Endothelial cell of umbilical vein (primary cell): ENCODE measurements at regions not wholly inside any gene's neighbourhood (a gene's known extent, or its start where the extent isn't known, plus 50 kb on each side); places are given as distances from the start of the nearest gene placed in this dataset.

Experiments
- BruUV-seq: library from RNA; stranded (reverse); fragments of 400-500 nt; replicated peaks from 2 replicates; lab custom pipeline; 2021; lab: Mats Ljungman, UMichigan
- CTCF ChIA-PET: fragments of 300-600, 350-600 bp; sonication (Branson Sonifier 250); formaldehyde crosslinking; loops from one replicate; lab custom pipeline; 2021; ENCODE audit warnings: antibody characterized with exemption, inconsistent platforms; lab: Charles Lee
- POLR2A ChIA-PET: fragments of 300-600, 350-600 bp; sonication (Branson Sonifier 250); formaldehyde crosslinking; loops from one replicate; lab custom pipeline; 2021; ENCODE audit warnings: antibody characterized with exemption, inconsistent platforms; lab: Charles Lee
- DNase-seq: peaks from one replicate; pipeline ENCODE4 v3.0.0-alpha.2; 2011; ENCODE audit warnings: low read depth, low spot score
- FAIRE-seq: peaks from 2 replicates; lab custom pipeline; 2011; peaks lifted over from hg19 to GRCh38; lab: Jason Lieb, UNC
- H2AFZ ChIP-seq: 2 replicates; pipeline ENCODE4 v1.6.0; 2012; ENCODE audit warnings: low read depth, low read length, control low read depth, inconsistent platforms
- H3K27ac ChIP-seq: 2 replicates; pipeline ENCODE4 v1.5.1; 2011; ENCODE audit warnings: low read depth, mild to moderate bottlenecking, control low read depth, low read length, moderate library complexity; ENCODE audit not compliant: insufficient read depth
- H3K27me3 ChIP-seq, 2 experiments: 2 replicates each; pipeline versions ENCODE4 v1.6.0 to v1.6.1; 2011; ENCODE audit warnings: low read length in 2 of 2, mixed read lengths in 1 of 2; ENCODE audit not compliant: control insufficient read depth in 2 of 2, insufficient read depth in 2 of 2
- H3K36me3 ChIP-seq, 2 experiments: 2 replicates in 1 of 2; 3 replicates in 1 of 2; pipeline ENCODE4 v1.5.1; 2011; ENCODE audit warnings: low read length in 2 of 2, mild to moderate bottlenecking in 1 of 2, moderate library complexity in 1 of 2; ENCODE audit not compliant: control insufficient read depth in 2 of 2, insufficient read depth in 2 of 2; ENCODE audit errors: extremely low read depth in 1 of 2
- H3K4me1 ChIP-seq: 3 replicates; pipeline ENCODE4 v1.5.1; 2011; ENCODE audit warnings: mild to moderate bottlenecking, low read length; ENCODE audit not compliant: control insufficient read depth, insufficient read depth; ENCODE audit errors: extremely low read depth
- H3K4me2 ChIP-seq: 2 replicates; pipeline ENCODE4 v1.6.1; 2011; ENCODE audit warnings: low read length, control low read depth, mixed read lengths; ENCODE audit not compliant: insufficient read depth
- H3K4me3 ChIP-seq, 3 experiments: fragments of 200-600 bp in 1 of 3; sonication (generic), shearing (Covaris generic) in 1 of 3; replicated peaks in 1 of 3; 2 replicates each; pipeline ENCODE4 v1.5.1; 2011 to 2016; ENCODE audit warnings: control low read depth in 3 of 3, low read length in 3 of 3, mild to moderate bottlenecking in 2 of 3, inconsistent platforms in 1 of 3, low read depth in 1 of 3, moderate library complexity in 1 of 3; ENCODE audit not compliant: insufficient read depth in 1 of 3
- H3K79me2 ChIP-seq: 2 replicates; pipeline ENCODE4 v1.6.0; 2012; ENCODE audit warnings: low read length, inconsistent platforms; ENCODE audit not compliant: control insufficient read depth, insufficient read depth
- H3K9ac ChIP-seq: replicated peaks from 2 replicates; pipeline ENCODE3; 2011; ENCODE audit warnings: low read length, control low read depth; ENCODE audit not compliant: insufficient read depth; ENCODE audit errors: extremely low read depth
- H3K9me1 ChIP-seq: replicated peaks from 3 replicates; pipeline ENCODE4 v1.6.0; 2011; ENCODE audit warnings: mild to moderate bottlenecking, low read length; ENCODE audit not compliant: control insufficient read depth, insufficient read depth; ENCODE audit errors: extremely low read depth
- H3K9me3 ChIP-seq: replicated peaks from 2 replicates; pipeline ENCODE4 v1.5.1; 2012; ENCODE audit warnings: low read length, inconsistent platforms; ENCODE audit not compliant: control insufficient read depth, insufficient read depth
- H4K20me1 ChIP-seq: replicated peaks from 2 replicates; pipeline ENCODE3; 2011; ENCODE audit warnings: mild to moderate bottlenecking, low read length; ENCODE audit not compliant: control insufficient read depth, insufficient read depth; ENCODE audit errors: extremely low read depth
- EZH2 ChIP-seq: IDR thresholded peaks from 2 replicates; pipeline ENCODE4 v1.6.1; 2012; ENCODE audit warnings: borderline replicate concordance, low read depth, mild to moderate bottlenecking, moderate library complexity, low read length, inconsistent platforms; ENCODE audit not compliant: severe bottlenecking
- FOS ChIP-seq: IDR thresholded peaks from 2 replicates; pipeline ENCODE4 v1.6.1; 2011; ENCODE audit warnings: mild to moderate bottlenecking, low read length, moderate library complexity, borderline replicate concordance; ENCODE audit not compliant: insufficient read depth
- GATA2 ChIP-seq: IDR thresholded peaks from 2 replicates; pipeline ENCODE4 v1.7.0; 2011; ENCODE audit warnings: low read depth, mild to moderate bottlenecking, moderate library complexity, mixed read lengths, low read length; ENCODE audit not compliant: insufficient read length, insufficient read depth
- JUN ChIP-seq: IDR thresholded peaks from 2 replicates; pipeline ENCODE4 v1.6.1; 2011; ENCODE audit warnings: borderline replicate concordance, low read depth; ENCODE audit not compliant: insufficient read length, insufficient read depth
- MYC ChIP-seq: IDR thresholded peaks from one replicate; pipeline ENCODE4 v1.6.1; 2011; ENCODE audit warnings: mild to moderate bottlenecking, low read depth, low read length
- POLR2A ChIP-seq: IDR thresholded peaks from 2 replicates; pipeline ENCODE4 v1.6.1; 2012; ENCODE audit warnings: low read depth, mild to moderate bottlenecking, control low read depth, low read length
- POLR2AphosphoS5 ChIP-seq: IDR thresholded peaks from 2 replicates; pipeline ENCODE4 v1.6.1; 2012; ENCODE audit warnings: low read depth, mild to moderate bottlenecking, control low read depth, low read length, moderate library complexity; ENCODE audit not compliant: insufficient read depth
- dilution Hi-C: fragments of 300-500 bp; cut with MboI; formaldehyde crosslinking; loops from one replicate; pipeline ENCODE4 v1.15.0; 2019; ENCODE audit warnings: low sequenced_read_pairs; ENCODE audit not compliant: extremely low pct_ligation_motif_present
- intact Hi-C: fragments of 100-400 bp; cut with micrococcal nuclease; formaldehyde crosslinking; loops from one replicate; pipeline ENCODE4 v1.10.0; 2022
- TF ChIP-seq, protein P1 (sequence below): IDR thresholded peaks from 2 replicates; pipeline ENCODE4 v1.6.1; 2011; ENCODE audit not compliant: insufficient read depth, insufficient read length
- TF ChIP-seq, protein P2 (sequence below), 2 donors: IDR thresholded peaks; 1 replicate in 1 of 2; 2 replicates in 1 of 2; pipeline ENCODE4 v1.5.1; 2011; ENCODE audit warnings: low read length in 2 of 2, mild to moderate bottlenecking in 2 of 2, moderate library complexity in 2 of 2, control low read depth in 1 of 2, inconsistent platforms in 1 of 2, low read depth in 1 of 2; ENCODE audit not compliant: insufficient read depth in 1 of 2; ENCODE audit errors: extremely low read depth in 1 of 2

DNA sequence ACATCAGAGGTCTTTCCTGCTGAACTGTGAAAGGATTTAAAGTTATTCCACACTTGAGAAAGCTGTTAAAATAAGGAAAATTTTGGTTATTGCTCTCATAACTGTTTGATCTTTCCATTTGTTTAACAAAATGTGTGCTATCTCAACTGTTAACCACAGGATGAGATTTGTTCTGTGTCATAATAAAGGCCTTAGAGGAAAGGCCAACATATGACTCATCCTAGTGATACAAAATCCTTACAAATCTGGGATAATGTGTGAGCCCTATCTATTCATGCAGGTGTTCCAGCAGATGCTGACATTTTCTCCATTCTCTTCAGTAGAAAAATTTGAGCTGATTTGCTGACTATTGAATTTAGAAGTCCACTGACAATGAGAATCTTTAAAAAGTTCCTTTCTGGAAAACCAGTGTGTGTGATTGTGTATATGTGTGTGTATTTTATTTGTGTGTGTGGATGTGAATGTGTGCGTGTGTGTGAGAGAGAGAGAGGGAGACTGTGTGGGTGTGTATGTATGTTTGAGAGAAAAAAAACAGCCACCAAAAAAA lies 1111.9 kb upstream of the GYPC start:
- no TSS peak for BruUV-seq
- intact Hi-C loops: no loop called here

DNA sequence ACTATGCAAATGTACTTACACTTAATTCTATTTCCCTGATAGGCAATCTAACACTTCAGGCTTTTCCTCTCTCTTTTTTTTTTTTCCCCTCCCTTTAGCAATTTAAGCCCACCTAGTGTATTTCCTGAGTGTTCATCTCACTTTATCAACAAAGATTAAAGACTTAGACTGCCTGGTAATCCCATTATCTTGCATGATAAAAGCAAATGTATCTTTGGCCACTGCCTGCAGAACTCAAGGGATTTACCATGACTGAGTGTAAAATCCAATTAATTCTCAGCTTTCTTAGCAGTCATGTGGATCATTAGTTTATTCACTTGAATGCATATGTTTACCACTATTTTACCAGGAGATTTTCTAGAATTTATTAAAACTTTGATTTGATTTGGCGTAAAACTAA lies 1102.2 kb upstream of the GYPC start:
- no peaks in the 10 kb centered on the region for H4K20me1 ChIP-seq
- H3K9me1 ChIP-seq: no peaks in the 10 kb centered on the region
- intact Hi-C loops (no loop called here), dilution Hi-C loops (no loop called here)
- H3K36me3 ChIP-seq: no peaks in the 10 kb centered on the region
- TF ChIP-seq GATA2 (no peak), JUN (no peak), MYC (no peak), EZH2 (no peak), POLR2AphosphoS5 (no peak), POLR2A (no peak), FOS (no peak)
- TF ChIP-seq, protein P1, sequence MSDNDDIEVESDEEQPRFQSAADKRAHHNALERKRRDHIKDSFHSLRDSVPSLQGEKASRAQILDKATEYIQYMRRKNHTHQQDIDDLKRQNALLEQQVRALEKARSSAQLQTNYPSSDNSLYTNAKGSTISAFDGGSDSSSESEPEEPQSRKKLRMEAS: no peak
- TF ChIP-seq, protein P2, sequence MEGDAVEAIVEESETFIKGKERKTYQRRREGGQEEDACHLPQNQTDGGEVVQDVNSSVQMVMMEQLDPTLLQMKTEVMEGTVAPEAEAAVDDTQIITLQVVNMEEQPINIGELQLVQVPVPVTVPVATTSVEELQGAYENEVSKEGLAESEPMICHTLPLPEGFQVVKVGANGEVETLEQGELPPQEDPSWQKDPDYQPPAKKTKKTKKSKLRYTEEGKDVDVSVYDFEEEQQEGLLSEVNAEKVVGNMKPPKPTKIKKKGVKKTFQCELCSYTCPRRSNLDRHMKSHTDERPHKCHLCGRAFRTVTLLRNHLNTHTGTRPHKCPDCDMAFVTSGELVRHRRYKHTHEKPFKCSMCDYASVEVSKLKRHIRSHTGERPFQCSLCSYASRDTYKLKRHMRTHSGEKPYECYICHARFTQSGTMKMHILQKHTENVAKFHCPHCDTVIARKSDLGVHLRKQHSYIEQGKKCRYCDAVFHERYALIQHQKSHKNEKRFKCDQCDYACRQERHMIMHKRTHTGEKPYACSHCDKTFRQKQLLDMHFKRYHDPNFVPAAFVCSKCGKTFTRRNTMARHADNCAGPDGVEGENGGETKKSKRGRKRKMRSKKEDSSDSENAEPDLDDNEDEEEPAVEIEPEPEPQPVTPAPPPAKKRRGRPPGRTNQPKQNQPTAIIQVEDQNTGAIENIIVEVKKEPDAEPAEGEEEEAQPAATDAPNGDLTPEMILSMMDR (IDR thresholded peaks at IDR 0.05; ENCODE audit: extremely low read depth in 1 of 2, insufficient read depth in 1 of 2, low read depth in 1 of 2, low read length in 2 of 2): no peak
- POLR2A ChIA-PET: no interaction called here
- H2AFZ ChIP-seq: no peak overlapping the region
- no peaks in the 10 kb centered on the region for H3K27me3 ChIP-seq
- H3K9me3 ChIP-seq: peaks cover 1% of the 10 kb centered on the region
- CTCF ChIA-PET: no interaction called here
- no peak overlapping the region for H3K4me2 ChIP-seq
- H3K79me2 ChIP-seq: no peaks in the 10 kb centered on the region
- no peak overlapping the region for H3K9ac ChIP-seq
- no peaks in the 10 kb centered on the region for H3K4me1 ChIP-seq
- no TSS peak for BruUV-seq
- DNase-seq: no peak
- no peak for FAIRE-seq
- no peak overlapping the region for H3K27ac ChIP-seq
- H3K4me3 ChIP-seq: no peak overlapping the region

More for the DNA sequence above, 1111.9 kb upstream of the GYPC start:
- no peak overlapping the region for H3K27ac ChIP-seq
- no peaks in the 10 kb centered on the region for H3K4me1 ChIP-seq
- no peaks in the 10 kb centered on the region for H3K79me2 ChIP-seq
- ChIA-PET CTCF (no interaction called here), POLR2A (no interaction called here)
- H3K4me3 ChIP-seq: no peak overlapping the region
- no peaks in the 10 kb centered on the region for H4K20me1 ChIP-seq
- no peaks in the 10 kb centered on the region for H3K9me1 ChIP-seq
- H2AFZ ChIP-seq: no peak overlapping the region
- no peaks in the 10 kb centered on the region for H3K36me3 ChIP-seq
- dilution Hi-C loops: no loop called here
- TF ChIP-seq, protein P2 (IDR thresholded peaks at IDR 0.05; ENCODE audit: extremely low read depth in 1 of 2, insufficient read depth in 1 of 2, low read depth in 1 of 2, low read length in 2 of 2): no peak
- TF ChIP-seq GATA2 (no peak), MYC (no peak), POLR2A (no peak)
- TF ChIP-seq, protein P1: no peak
- FAIRE-seq (no peak), DNase-seq (no peak)
- H3K4me2 ChIP-seq: no peak overlapping the region
- no peak overlapping the region for H3K9ac ChIP-seq
- H3K9me3 ChIP-seq: peaks cover 2% of the 10 kb centered on the region
- H3K27me3 ChIP-seq: no peaks in the 10 kb centered on the region
